GM23338 (cell line): ENCODE measurements at regions not wholly inside any gene's neighbourhood (a gene's known extent, or its start where the extent isn't known, plus 50 kb on each side); places are given as distances from the start of the nearest gene placed in this dataset.

Experiments used
- EZH2 ChIP-seq: fragments of 200-600 bp; sonication (generic); IDR thresholded peaks from one replicate; pipeline ENCODE4 v1.8.0; 2017; ENCODE audit warnings: antibody characterized with exemption, mild to moderate bottlenecking, low read depth; ENCODE audit not compliant: unreplicated experiment
- EZH2phosphoT487 ChIP-seq: fragments of 200-600 bp; sonication (generic); IDR thresholded peaks from one replicate; pipeline ENCODE4 v1.8.1; 2018; ENCODE audit warnings: antibody characterized with exemption; ENCODE audit not compliant: unreplicated experiment
- ZNF331 ChIP-seq: fragments of 250-450 bp; sonication (Bioruptor Pico); IDR thresholded peaks from 2 replicates; pipeline ENCODE4 v1.5.0; 2020; ENCODE audit warnings: low read depth, mild to moderate bottlenecking, moderate library complexity
- TF ChIP-seq, protein P1 (sequence below), 2 experiments: fragments of 200-600 bp in 1 of 2; sonication (generic) in 1 of 2; conservative IDR thresholded peaks; 2 replicates each; pipeline versions ENCODE4 v1.5.1 to v1.6.1; 2016 to 2017; ENCODE audit warnings: antibody characterized with exemption in 2 of 2, low read depth in 2 of 2, mild to moderate bottlenecking in 2 of 2, moderate library complexity in 1 of 2

DNA sequence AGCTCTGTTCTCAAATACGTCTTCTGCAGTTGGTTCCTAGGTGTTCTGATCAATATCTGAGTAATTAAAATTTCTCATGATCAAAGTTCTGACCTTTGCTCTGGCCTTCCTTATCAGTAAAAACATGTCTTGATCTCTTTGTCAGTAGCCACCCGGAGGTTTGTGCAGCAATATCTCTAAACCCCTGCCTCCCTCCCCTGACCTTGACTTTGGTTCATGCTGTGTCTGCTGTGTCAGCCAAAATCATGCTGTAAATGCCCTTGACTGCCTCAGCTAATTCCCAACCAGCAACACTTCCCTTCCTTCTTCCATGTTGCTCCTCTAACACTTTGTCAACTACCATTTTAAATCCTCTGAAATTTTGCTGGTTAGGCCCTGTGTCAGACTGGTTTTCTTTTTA lies 424.7 kb downstream of the FAM181B start:
- TF ChIP-seq EZH2phosphoT487 = no peak
- TF ChIP-seq, protein P1, sequence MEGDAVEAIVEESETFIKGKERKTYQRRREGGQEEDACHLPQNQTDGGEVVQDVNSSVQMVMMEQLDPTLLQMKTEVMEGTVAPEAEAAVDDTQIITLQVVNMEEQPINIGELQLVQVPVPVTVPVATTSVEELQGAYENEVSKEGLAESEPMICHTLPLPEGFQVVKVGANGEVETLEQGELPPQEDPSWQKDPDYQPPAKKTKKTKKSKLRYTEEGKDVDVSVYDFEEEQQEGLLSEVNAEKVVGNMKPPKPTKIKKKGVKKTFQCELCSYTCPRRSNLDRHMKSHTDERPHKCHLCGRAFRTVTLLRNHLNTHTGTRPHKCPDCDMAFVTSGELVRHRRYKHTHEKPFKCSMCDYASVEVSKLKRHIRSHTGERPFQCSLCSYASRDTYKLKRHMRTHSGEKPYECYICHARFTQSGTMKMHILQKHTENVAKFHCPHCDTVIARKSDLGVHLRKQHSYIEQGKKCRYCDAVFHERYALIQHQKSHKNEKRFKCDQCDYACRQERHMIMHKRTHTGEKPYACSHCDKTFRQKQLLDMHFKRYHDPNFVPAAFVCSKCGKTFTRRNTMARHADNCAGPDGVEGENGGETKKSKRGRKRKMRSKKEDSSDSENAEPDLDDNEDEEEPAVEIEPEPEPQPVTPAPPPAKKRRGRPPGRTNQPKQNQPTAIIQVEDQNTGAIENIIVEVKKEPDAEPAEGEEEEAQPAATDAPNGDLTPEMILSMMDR (conservative IDR thresholded peaks at IDR 0.05; ENCODE audit: low read depth in 2 of 2) = no peak
- TF ChIP-seq EZH2 = no peak
- no peak for TF ChIP-seq ZNF331 (CRISPR knock-in tag)
